Mesothelial cell of epicardium (in vitro differentiated cells): ENCODE measurements at regions not wholly inside any gene's neighbourhood (a gene's known extent, or its start where the extent isn't known, plus 50 kb on each side); places are given as distances from the start of the nearest gene placed in this dataset.
"Not testable (repeated sequence)": the region's sequence is repeated elsewhere in the genome, so short reads cannot be mapped to it uniquely, and the experiment has no call there.

Experiments
- DNase-seq, 2 experiments: peaks; one replicate each; pipeline ENCODE4 v3.0.0; 2021; ENCODE audit warnings: low spot score in 2 of 2; ENCODE audit not compliant: unreplicated experiment in 2 of 2
- H3K27ac Mint-ChIP-seq: 2 replicates; pipeline ENCODE4 v1.8.0; 2021; ENCODE audit warnings: mixed read lengths
- H3K27me3 Mint-ChIP-seq: 2 replicates; pipeline ENCODE4 v1.8.0; 2021; ENCODE audit warnings: low read depth, mixed read lengths
- H3K36me3 Mint-ChIP-seq: 2 replicates; pipeline ENCODE4 v1.8.0; 2021; ENCODE audit warnings: mixed read lengths
- H3K4me1 Mint-ChIP-seq: 2 replicates; pipeline ENCODE4 v1.8.0; 2021; ENCODE audit warnings: mixed read lengths
- H3K4me3 Mint-ChIP-seq: 2 replicates; pipeline ENCODE4 v1.8.0; 2021; ENCODE audit warnings: mild to moderate bottlenecking, moderate library complexity, mixed read lengths
- H3K9me3 Mint-ChIP-seq: 2 replicates; pipeline ENCODE4 v1.8.0; 2021; ENCODE audit warnings: mixed read lengths
- TF ChIP-seq, protein P1 (sequence below): fragments of 200-600 bp; sonication (generic); IDR thresholded peaks from one replicate; pipeline ENCODE4 v1.5.0; 2021; ENCODE audit warnings: antibody characterized with exemption; ENCODE audit not compliant: unreplicated experiment

DNA sequence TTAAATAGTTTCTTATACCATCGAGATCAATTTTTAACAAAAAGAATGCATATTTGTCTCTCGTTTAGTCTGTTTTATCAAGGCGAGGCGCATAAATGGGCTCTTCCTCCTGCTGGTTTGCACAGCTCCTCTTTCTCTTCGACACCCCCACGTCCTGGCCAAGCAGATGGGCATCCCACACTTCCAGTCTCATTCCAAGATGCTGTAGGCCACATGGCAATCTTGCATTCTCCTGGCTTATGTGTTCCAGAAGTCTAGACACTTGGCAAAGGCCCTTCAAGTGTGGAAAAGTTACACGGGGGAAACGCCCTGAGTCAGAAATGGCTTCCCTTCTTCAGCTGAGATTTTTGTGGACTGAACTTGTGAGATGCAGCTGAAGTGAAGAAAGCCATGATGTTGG, 447.1 kb downstream of the QKI start:
- Mint-ChIP-seq H3K27ac (no peak overlapping the region), H3K36me3 (no peaks in the 10 kb centered on the region), H3K9me3 (peaks cover 7% of the 10 kb centered on the region), H3K4me3 (no peak overlapping the region), H3K27me3 (peaks cover 24% of the 10 kb centered on the region), H3K4me1 (peaks cover 8% of the 10 kb centered on the region)
- DNase-seq: no peak
- TF ChIP-seq, protein P1, sequence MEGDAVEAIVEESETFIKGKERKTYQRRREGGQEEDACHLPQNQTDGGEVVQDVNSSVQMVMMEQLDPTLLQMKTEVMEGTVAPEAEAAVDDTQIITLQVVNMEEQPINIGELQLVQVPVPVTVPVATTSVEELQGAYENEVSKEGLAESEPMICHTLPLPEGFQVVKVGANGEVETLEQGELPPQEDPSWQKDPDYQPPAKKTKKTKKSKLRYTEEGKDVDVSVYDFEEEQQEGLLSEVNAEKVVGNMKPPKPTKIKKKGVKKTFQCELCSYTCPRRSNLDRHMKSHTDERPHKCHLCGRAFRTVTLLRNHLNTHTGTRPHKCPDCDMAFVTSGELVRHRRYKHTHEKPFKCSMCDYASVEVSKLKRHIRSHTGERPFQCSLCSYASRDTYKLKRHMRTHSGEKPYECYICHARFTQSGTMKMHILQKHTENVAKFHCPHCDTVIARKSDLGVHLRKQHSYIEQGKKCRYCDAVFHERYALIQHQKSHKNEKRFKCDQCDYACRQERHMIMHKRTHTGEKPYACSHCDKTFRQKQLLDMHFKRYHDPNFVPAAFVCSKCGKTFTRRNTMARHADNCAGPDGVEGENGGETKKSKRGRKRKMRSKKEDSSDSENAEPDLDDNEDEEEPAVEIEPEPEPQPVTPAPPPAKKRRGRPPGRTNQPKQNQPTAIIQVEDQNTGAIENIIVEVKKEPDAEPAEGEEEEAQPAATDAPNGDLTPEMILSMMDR: no peak

DNA sequence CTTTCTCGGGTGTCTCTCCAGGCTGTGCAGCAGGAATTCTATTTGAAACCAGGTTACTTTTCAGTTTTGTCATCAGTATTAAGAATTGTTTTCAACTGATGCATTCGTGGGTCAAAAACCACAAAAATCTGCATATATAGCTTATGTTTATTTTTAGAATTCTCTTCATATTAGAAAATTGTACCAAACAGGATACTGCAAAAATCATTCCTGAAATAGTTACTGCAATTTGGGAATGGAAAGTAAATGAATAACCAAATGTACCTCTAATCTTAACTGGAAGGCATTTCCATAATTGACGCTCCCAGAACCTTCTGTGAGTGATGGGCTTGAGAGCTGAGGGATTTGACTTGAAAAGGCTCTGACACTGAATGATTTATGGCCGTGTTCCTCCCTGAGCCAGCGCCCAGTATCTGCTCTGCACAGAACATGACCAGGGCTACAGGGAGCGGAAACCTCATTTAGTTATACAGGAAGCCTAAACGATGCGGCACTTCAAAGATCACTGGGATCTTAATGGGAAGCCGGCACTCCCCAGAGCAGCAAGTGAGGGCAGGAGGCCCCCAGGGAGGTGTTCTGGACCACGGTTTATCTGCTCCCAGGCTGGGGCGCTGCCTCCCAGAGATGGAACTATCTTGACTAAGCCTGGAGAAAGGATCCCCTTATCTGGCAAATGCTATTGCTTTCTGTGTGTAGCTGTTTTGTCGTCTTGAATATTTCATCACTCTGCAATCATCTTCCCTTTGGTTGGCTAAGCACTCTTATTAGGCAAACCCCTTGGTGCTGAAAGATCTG, 446.0 kb downstream of the QKI start:
- DNase-seq: no peak
- Mint-ChIP-seq H3K4me3 (no peak overlapping the region), H3K36me3 (no peaks in the 10 kb centered on the region), H3K27me3 (peaks cover 22% of the 10 kb centered on the region), H3K9me3 (peaks cover 7% of the 10 kb centered on the region), H3K27ac (no peak overlapping the region), H3K4me1 (peaks cover 8% of the 10 kb centered on the region)
- TF ChIP-seq, protein P1: no peak

DNA sequence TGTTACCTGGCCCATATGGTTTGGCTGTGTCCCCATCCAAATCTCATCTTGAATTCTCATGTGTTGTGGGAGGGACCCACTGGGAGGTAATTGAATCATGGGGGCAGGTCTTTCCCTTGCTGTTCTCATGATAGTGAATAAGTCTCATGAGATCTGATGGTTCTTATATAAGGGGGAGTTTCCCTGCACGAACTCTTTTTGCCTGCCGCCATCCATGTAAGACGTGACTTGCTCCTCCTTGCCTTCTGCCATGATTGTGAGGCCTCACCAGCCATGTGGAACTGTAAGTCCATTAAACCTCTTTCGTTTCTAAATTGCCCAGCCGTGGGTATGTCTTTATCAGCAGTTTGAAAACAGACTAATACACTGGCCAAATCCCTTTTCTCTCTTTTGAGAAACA, 444.4 kb downstream of the QKI start:
- not testable (repeated sequence) for DNase-seq, H3K27ac Mint-ChIP-seq, H3K9me3 Mint-ChIP-seq, H3K36me3 Mint-ChIP-seq, H3K4me3 Mint-ChIP-seq, H3K4me1 Mint-ChIP-seq
- H3K27me3 Mint-ChIP-seq: peaks cover 21% of the 10 kb centered on the region

DNA sequence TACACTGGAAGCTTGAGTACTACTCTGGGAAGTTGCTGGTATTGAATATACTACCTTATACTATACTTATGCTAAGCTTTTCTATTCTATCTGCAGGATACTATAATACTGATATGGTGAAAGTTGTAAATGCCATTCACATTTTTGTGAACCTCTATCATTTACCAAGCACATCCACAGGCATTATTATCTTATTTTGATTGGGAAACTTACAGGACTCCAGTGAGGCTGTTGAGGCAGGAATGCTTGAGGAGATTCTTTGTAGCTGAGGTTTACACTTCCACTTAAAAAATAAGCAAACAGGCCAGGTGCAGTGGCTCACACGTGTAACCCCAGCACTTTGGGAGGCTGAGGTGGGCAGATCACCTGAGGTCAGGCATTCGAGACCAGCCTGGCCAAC, 442.9 kb downstream of the QKI start:
- DNase-seq: no peak
- Mint-ChIP-seq H3K27me3 (peaks cover 19% of the 10 kb centered on the region), H3K9me3 (peaks cover 10% of the 10 kb centered on the region), H3K4me3 (no peak overlapping the region), H3K36me3 (no peaks in the 10 kb centered on the region), H3K4me1 (peaks cover 6% of the 10 kb centered on the region), H3K27ac (no peak overlapping the region)
- TF ChIP-seq, protein P1: no peak

DNA sequence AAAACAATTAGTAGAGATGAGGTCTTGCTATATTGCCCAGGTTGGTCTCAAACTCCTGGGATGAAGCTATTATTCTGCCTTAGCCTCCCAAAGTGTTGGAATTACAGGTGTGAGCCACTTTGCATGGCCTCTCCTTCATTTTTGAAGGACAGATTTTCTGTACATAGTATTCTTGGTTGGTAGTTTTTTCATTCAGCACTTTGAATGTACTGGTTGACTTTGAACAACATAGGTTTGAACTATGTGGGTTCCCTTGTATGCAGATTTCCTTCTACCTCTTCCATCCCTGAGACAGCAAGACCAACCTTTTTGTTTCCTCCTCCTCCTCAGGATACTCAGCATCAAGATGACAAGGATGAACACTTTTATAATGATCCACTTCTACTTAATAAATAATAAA, 436.4 kb downstream of the QKI start:
- Mint-ChIP-seq H3K4me3 (no peak overlapping the region), H3K36me3 (peaks cover 2% of the 10 kb centered on the region), H3K4me1 (no peaks in the 10 kb centered on the region), H3K9me3 (peaks cover 43% of the 10 kb centered on the region), H3K27ac (no peak overlapping the region), H3K27me3 (peaks cover 4% of the 10 kb centered on the region)
- TF ChIP-seq, protein P1: no peak
- DNase-seq: no peak

DNA sequence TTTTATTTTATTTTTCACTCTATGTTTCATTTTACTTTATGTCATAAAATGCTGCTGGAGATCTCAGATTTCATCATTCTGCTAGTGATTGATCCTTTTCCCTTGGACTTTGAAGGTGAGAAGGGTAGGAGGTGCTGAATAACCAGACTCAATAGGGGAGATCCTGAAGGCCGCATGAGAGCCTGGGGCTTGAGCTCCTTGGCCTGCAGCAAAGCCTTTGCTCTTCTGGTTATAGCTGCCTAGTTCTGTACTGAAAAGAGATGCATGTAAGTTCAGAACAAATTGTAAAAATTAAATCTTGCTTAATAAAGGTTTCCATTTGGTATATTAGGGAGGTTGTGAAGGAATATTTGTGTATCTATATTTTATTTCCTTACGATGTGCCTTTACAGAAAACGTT, 430.2 kb downstream of the QKI start:
- Mint-ChIP-seq H3K27ac (no peak overlapping the region), H3K9me3 (peaks cover 33% of the 10 kb centered on the region), H3K36me3 (no peaks in the 10 kb centered on the region), H3K4me3 (no peak overlapping the region), H3K4me1 (no peaks in the 10 kb centered on the region), H3K27me3 (no peaks in the 10 kb centered on the region)
- no peak for DNase-seq
- TF ChIP-seq, protein P1: no peak
